ENCODE measurements at regions not wholly inside any gene's neighbourhood (a gene's known extent, or its start where the extent isn't known, plus 50 kb on each side); places are given as distances from the start of the nearest gene placed in this dataset.

GRCh38 chr5:121285801-121286521 lies 565.7 kb upstream of the FTMT start:
- TF ChIP-seq EZH2 (IDR thresholded peaks at IDR 0.05; ENCODE audit: borderline replicate concordance, insufficient read depth, low read depth, low read length, poor library complexity, severe bottlenecking) (no peak), CTCF (IDR thresholded peaks at IDR 0.05) (no peak)

Data from B cell (primary cell).